Anterior cingulate cortex (tissue), 58 donors: ENCODE measurements at regions not wholly inside any gene's neighbourhood (a gene's known extent, or its start where the extent isn't known, plus 50 kb on each side); places are given as distances from the start of the nearest gene placed in this dataset.
"Not testable (repeated sequence)": the region's sequence is repeated elsewhere in the genome, so short reads cannot be mapped to it uniquely, and the experiment has no call there.

Experiments used
- DNase-seq, 58 donors: peaks; one replicate each; lab custom pipeline; 2025; lab: John Stamatoyannopoulos, UW

- no peak for DNase-seq
These were observed 53.8 kb downstream of the GJD2 start for GRCh38 chr15:34700891-34701427.

- no peak for DNase-seq
These were observed 54.7 kb downstream of the GJD2 start for GRCh38 chr15:34699968-34700640.

- DNase-seq = no peak
These were observed 58.3 kb downstream of the GJD2 start for GRCh38 chr15:34696506-34696905.

GRCh38 chr15:34693053-34693744 is 61.6 kb downstream of the GJD2 start:
- no peak for DNase-seq

- DNase-seq = no peak
These were observed 63.8 kb downstream of the GJD2 start for GRCh38 chr15:34691034-34691433.

- no peak for DNase-seq
These were observed 66.1 kb downstream of the GJD2 start for GRCh38 chr15:34688699-34689098.

GRCh38 chr15:34684351-34684750 is 70.4 kb downstream of the GJD2 start:
- DNase-seq = no peak

GRCh38 chr15:34682674-34683073 is 72.1 kb downstream of the GJD2 start:
- DNase-seq = no peak

- DNase-seq = no peak
These were observed 75.5 kb downstream of the GJD2 start for GRCh38 chr15:34679291-34679690.

- DNase-seq = no peak
These were observed 81.6 kb downstream of the GJD2 start for GRCh38 chr15:34673241-34673640.

GRCh38 chr15:34665498-34666116 is 82.2 kb upstream of the GOLGA8B start:
- no peak for DNase-seq

- no peak for DNase-seq
These were observed 81.0 kb upstream of the GOLGA8B start for GRCh38 chr15:34664418-34664817.

GRCh38 chr15:34663101-34663500 is 79.7 kb upstream of the GOLGA8B start:
- no peak for DNase-seq

- no peak for DNase-seq
These were observed 75.6 kb upstream of the GOLGA8B start for GRCh38 chr15:34659056-34659455.

- no peak for DNase-seq
These were observed 74.1 kb upstream of the GOLGA8B start for GRCh38 chr15:34657469-34658127.

- no peak for DNase-seq
These were observed 72.8 kb upstream of the GOLGA8B start for GRCh38 chr15:34656005-34656796.

GRCh38 chr15:34655326-34655725 is 71.9 kb upstream of the GOLGA8B start:
- no peak for DNase-seq

- no peak for DNase-seq
These were observed 71.2 kb upstream of the GOLGA8B start for GRCh38 chr15:34654625-34655024.

GRCh38 chr15:34653992-34654391 is 70.5 kb upstream of the GOLGA8B start:
- no peak for DNase-seq

GRCh38 chr15:34653326-34653725 is 69.9 kb upstream of the GOLGA8B start:
- not testable (repeated sequence) for DNase-seq
